GM18517 (cell line): ENCODE measurements at regions not wholly inside any gene's neighbourhood (a gene's known extent, or its start where the extent isn't known, plus 50 kb on each side); places are given as distances from the start of the nearest gene placed in this dataset.

Experiments
- ATAC-seq: cut with Tn5 transposase; IDR thresholded peaks from one replicate; pipeline ENCODE4 v1.9.1; 2021; ENCODE audit warnings: mild to moderate bottlenecking, moderate library complexity; ENCODE audit not compliant: unreplicated experiment

GRCh38 chr2:611519-611918 lies 65.7 kb downstream of the TMEM18 start:
- ATAC-seq, result no peak

- no peak for ATAC-seq
Measured at GRCh38 chr2:610491-610890, 66.7 kb downstream of the TMEM18 start.

- ATAC-seq, result no peak
Measured at GRCh38 chr2:609881-610280, 67.3 kb downstream of the TMEM18 start.

- no peak for ATAC-seq
Measured at GRCh38 chr2:609449-609848, 67.8 kb downstream of the TMEM18 start.

DNA sequence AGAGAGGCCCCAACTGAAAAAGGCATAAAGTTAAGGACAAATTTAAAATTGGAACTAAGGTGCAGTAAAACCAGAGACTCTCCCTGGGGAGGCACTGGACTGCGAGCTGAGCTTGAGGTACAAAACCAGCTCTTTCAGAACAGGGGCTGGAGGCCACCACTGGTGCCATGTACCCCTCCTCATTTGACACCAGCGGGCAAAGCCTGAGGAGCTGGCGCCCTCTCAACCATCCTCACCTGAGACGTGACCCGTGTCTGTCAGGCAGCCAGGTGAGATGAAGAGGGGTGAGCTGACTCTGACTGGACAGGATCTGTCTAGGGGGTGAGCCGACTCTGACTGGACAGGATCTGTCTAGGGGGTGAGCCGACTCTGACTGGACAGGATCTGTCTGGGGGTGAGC lies 68.5 kb downstream of the TMEM18 start:
- no peak for ATAC-seq

DNA sequence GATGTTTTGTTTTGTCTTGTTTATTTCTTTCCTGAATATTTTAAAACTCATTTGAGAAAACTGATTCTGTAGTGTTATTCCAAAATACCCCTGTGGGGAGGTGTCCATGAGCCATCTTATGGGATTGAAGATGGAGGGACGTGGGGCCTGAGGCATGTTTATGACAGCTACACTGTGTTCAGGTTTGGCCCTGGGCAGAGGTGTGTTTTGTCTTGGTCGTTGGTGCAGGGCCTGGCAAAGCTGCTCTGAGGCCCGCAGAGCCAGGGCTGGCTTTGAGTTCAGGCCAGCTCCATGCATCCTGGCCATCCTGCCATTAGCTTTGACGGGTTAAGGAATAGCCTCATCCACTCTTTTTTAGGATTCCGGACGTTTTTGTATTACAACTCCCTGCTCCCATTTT lies 68.9 kb downstream of the TMEM18 start:
- ATAC-seq, result no peak

- no peak for ATAC-seq
Measured at GRCh38 chr2:607709-608108, 69.5 kb downstream of the TMEM18 start.

- ATAC-seq, result no peak
Measured at GRCh38 chr2:607172-607571, 70.0 kb downstream of the TMEM18 start.

- no peak for ATAC-seq
Measured at GRCh38 chr2:605674-606608, 71.3 kb downstream of the TMEM18 start.

- ATAC-seq, result no peak
Measured at GRCh38 chr2:604854-605524, 72.2 kb downstream of the TMEM18 start.

- no peak for ATAC-seq
Measured at GRCh38 chr2:604385-604784, 72.8 kb downstream of the TMEM18 start.

DNA sequence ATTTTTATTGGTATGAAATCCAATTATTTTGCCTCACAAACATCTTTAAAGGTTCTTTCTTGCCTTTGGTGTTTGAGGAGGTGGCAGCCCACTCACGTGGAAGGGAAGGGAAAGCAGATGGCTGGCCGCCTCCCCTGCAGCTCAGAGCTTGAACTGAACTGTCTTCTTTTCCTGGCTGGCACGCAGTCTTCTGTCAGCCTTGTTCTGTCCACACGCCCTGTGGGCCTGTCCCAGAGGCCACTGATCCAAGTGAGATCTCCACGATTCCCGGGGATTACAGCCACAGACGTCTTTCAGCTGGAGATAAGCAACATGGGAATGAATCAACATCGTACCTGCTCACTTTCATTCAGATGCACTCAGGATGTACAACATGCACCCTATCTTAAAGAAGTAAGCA lies 73.3 kb downstream of the TMEM18 start:
- ATAC-seq, result no peak

GRCh38 chr2:603427-603826 lies 73.8 kb downstream of the TMEM18 start:
- no peak for ATAC-seq

- no peak for ATAC-seq
Measured at GRCh38 chr2:602571-603359, 74.4 kb downstream of the TMEM18 start.

- no peak for ATAC-seq
Measured at GRCh38 chr2:601806-602455, 75.3 kb downstream of the TMEM18 start.

DNA sequence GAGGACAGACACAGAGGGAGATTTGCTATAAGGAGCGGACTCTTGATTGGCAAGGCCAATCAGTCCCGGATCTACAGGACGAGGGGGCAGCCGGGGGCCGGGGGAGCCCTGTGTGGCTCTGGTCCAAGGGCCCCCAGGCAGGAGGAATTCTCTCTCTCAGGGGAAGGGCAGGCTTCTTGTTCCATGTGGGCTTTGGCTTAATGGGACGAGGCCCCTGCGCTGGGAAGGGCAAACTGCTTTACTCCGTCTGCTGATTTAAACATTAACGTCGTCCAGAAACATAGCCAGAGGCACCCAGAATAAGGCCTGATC lies 75.9 kb downstream of the TMEM18 start:
- ATAC-seq, result no peak

DNA sequence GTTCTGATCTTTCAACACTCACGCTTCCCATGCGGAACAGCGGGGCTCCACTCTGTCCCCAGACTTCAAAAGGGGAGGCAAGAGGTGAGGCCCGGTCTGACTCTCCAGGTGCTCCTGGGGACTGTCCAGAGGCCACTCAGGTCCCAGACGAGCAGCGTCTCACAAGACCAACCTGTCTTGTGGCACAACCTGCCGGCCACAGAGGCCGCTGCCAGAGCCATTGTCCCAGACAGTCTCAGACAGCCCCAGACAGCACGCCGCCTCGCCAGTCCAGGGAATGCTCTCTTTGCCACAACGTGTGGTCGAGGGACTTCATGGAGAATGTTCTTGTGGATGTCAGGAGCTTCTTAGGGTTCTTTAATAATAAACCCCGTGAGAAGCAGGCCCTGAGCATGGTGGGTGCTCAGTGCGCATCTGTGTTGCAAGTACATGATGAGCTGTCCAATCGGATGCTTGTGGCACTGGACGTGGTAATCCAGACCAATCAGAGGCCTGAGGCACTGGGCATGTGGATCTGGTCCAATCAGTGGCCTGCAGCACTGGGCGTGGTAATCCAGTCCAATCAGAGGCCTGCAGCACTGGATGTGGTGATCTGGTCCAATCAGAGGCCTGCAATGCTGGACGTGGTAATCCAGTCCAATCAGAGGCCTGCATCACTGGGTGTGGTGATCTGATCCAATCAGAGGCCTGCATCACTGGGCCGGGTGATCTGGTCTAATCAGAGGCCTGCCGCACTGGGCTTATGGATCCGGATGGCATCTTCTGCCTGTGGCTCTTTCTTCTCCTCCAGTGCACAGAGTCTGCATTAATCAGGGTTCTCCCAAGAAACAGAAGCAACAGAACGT lies 76.4 kb downstream of the TMEM18 start:
- no peak for ATAC-seq

- no peak for ATAC-seq
Measured at GRCh38 chr2:599601-600000, 77.6 kb downstream of the TMEM18 start.

DNA sequence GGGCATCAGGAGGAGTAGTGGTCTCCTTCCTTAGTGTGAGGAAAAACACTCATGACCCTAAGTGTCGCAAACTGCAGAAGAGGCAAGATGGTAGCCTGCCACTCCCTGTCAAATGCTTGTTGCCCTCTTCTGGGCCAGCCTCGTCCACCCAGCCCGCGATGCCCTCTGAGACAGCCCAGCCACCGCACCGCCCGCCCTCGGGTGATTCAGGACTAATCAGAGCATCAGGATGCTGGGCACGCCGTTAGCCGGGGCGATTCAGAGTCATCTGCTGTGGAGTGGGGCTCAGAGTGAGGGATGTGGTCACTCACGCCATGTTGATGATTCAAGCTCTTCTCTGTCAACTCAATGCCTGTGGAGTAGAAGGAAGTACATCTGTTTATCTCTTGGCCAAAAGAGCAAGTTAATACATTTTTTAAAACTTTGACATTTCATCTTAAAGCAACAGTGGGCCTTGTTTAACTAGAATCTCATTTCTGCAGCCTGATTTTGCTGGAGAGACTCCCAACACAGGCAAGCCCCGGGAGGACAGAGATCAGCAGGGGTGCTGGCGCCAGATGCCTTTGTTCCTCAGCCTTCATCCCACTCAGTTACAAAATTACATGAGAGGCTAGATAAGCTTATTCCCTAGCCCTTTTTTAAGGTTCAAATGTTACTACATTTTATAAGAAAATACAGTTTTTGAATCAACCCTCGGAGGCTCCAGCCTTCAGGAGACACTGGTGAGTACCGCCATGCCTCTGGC lies 79.0 kb downstream of the TMEM18 start:
- ATAC-seq, result no peak
